K562 (cell line): ENCODE measurements at regions not wholly inside any gene's neighbourhood (a gene's known extent, or its start where the extent isn't known, plus 50 kb on each side); places are given as distances from the start of the nearest gene placed in this dataset.

ENCODE experiments used
- ATAC-seq: fragments of 200-7000 bp; cut with Tn5 transposase; 3 replicates; pipeline ENCODE4 v1.9.1; 2020; ENCODE audit warnings: moderate library complexity
- BruUV-seq: library from RNA; stranded (reverse); fragments of 400-500 nt; replicated peaks from 2 replicates; lab custom pipeline; 2021; lab: Mats Ljungman, UMichigan
- CTCF ChIA-PET: fragments of 300-600 bp; formaldehyde crosslinking; extraction: SDS; loops from one replicate; lab custom pipeline; 2021; ENCODE audit warnings: low intra/inter-chr PET ratio; lab: Yijun Ruan, JAX
- POLR2A ChIA-PET: fragments of 300-600, 350-650 bp; sonication (Branson Sonifier 250); formaldehyde crosslinking; extraction: SDS; loops from one replicate; lab custom pipeline; 2021; ENCODE audit warnings: antibody characterized with exemption, inconsistent platforms; lab: Yijun Ruan, JAX
- DNase-seq, 4 experiments: peaks; one replicate each; pipeline versions ENCODE4 v3.0.0 to v3.0.0-alpha.2; 2011 to 2018; ENCODE audit warnings: low spot score in 3 of 4, mixed read lengths in 3 of 4; ENCODE audit errors: extremely low read depth in 1 of 4
- FAIRE-seq: peaks from 2 replicates; lab custom pipeline; 2011; peaks lifted over from hg19 to GRCh38; lab: Jason Lieb, UNC
- H2AFZ ChIP-seq: 2 replicates; pipeline ENCODE4 v1.6.0; 2011; ENCODE audit warnings: low read depth, low read length, control low read depth, inconsistent platforms
- H3K27ac ChIP-seq: fragments of 200-600 bp; 3 replicates; pipeline ENCODE4 v1.8.0; 2011; ENCODE audit warnings: low read depth, mild to moderate bottlenecking, control low read depth, inconsistent platforms, low read length, moderate library complexity, mixed read lengths; ENCODE audit errors: extremely low read depth
- H3K27me3 ChIP-seq, 2 experiments: fragments of 300-600 bp in 1 of 2; 2 replicates in 1 of 2; 3 replicates in 1 of 2; pipeline versions ENCODE4 v1.6.0 to v1.8.0; 2011; ENCODE audit warnings: inconsistent platforms in 2 of 2, low read length in 2 of 2, mild to moderate bottlenecking in 1 of 2, mixed read lengths in 1 of 2, moderate library complexity in 1 of 2; ENCODE audit not compliant: control insufficient read depth in 2 of 2, insufficient read depth in 2 of 2
- H3K36me3 ChIP-seq: fragments of 300-600 bp; 3 replicates; pipeline ENCODE4 v1.8.0; 2011; ENCODE audit warnings: mild to moderate bottlenecking, low read length, inconsistent platforms; ENCODE audit not compliant: control insufficient read depth, insufficient read depth
- H3K4me1 ChIP-seq, 2 experiments: fragments of 200-600 bp in 1 of 2; replicated peaks in 1 of 2; 2 replicates in 1 of 2; 3 replicates in 1 of 2; pipeline versions ENCODE4 v1.5.1 to v1.8.0; 2011; ENCODE audit warnings: inconsistent platforms in 2 of 2, low read length in 2 of 2, mild to moderate bottlenecking in 1 of 2, mixed read lengths in 1 of 2, moderate library complexity in 1 of 2; ENCODE audit not compliant: control insufficient read depth in 2 of 2, insufficient read depth in 2 of 2
- H3K4me2 ChIP-seq: 2 replicates; pipeline ENCODE4 v1.6.1; 2011; ENCODE audit warnings: low read length, control low read depth, inconsistent platforms, mixed read lengths; ENCODE audit not compliant: insufficient read depth
- H3K4me3 ChIP-seq: fragments of 200-600 bp; sonication (generic), shearing (Covaris generic); 2 replicates; pipeline ENCODE4 v1.5.1; 2016; ENCODE audit warnings: control low read depth, inconsistent platforms
- H3K79me2 ChIP-seq: fragments of 200-600 bp; 3 replicates; pipeline ENCODE4 v1.8.0; 2011; ENCODE audit warnings: low read length, inconsistent platforms; ENCODE audit not compliant: control insufficient read depth, insufficient read depth
- H3K9ac ChIP-seq, 2 experiments: 2 replicates each; pipeline versions ENCODE4 v1.6.0 to v1.6.1; 2011; ENCODE audit warnings: low read depth in 2 of 2, low read length in 2 of 2, control low read depth in 1 of 2, inconsistent platforms in 1 of 2, mild to moderate bottlenecking in 1 of 2, mixed read lengths in 1 of 2; ENCODE audit not compliant: insufficient read depth in 1 of 2
- H3K9me1 ChIP-seq: one replicate; pipeline ENCODE4 v1.6.0; 2011; ENCODE audit warnings: inconsistent platforms, mild to moderate bottlenecking, low read length, moderate library complexity; ENCODE audit not compliant: control insufficient read depth, insufficient read depth
- H3K9me3 ChIP-seq: replicated peaks from 2 replicates; pipeline ENCODE4 v1.5.1; 2011; ENCODE audit warnings: low read depth, low read length, inconsistent platforms; ENCODE audit not compliant: control insufficient read depth, insufficient read depth
- H4K20me1 ChIP-seq: replicated peaks from 2 replicates; pipeline ENCODE4 v1.6.1; 2011; ENCODE audit warnings: low read length, inconsistent platforms, mixed read lengths; ENCODE audit not compliant: control insufficient read depth, insufficient read depth
- CXXC5 ChIP-seq: fragments of 250-450 bp; sonication (Bioruptor Pico); IDR thresholded peaks from 2 replicates; pipeline ENCODE4 v1.8.0; 2022; ENCODE audit warnings: inconsistent platforms, mild to moderate bottlenecking, moderate library complexity
- E2F6 ChIP-seq, 2 experiments: IDR thresholded peaks; 2 replicates each; pipeline ENCODE4 v1.6.1; 2011; ENCODE audit warnings: borderline replicate concordance in 1 of 2, control low read depth in 1 of 2, low read depth in 1 of 2, low read length in 1 of 2, mild to moderate bottlenecking in 1 of 2, mixed read lengths in 1 of 2, moderate library complexity in 1 of 2; ENCODE audit not compliant: insufficient read depth in 1 of 2, insufficient read length in 1 of 2, poor library complexity in 1 of 2, severe bottlenecking in 1 of 2; ENCODE audit errors: extremely low read depth in 1 of 2
- HOMEZ ChIP-seq: fragments of 250-450 bp; sonication (Bioruptor Pico); IDR thresholded peaks from 2 replicates; pipeline ENCODE4 v1.4.0; 2020; ENCODE audit warnings: mild to moderate bottlenecking, moderate library complexity
- NR1H2 ChIP-seq: sonication (generic); formaldehyde crosslinking; IDR thresholded peaks from 2 replicates; pipeline ENCODE4 v1.4.0; 2020; ENCODE audit warnings: mild to moderate bottlenecking, missing genetic modification reagents
- NR2F6 ChIP-seq: fragments of 450-650 bp; formaldehyde crosslinking; IDR thresholded peaks from 2 replicates; pipeline ENCODE4 v1.4.0; 2020; ENCODE audit warnings: mild to moderate bottlenecking
- POLR3A ChIP-seq: IDR thresholded peaks from 2 replicates; pipeline ENCODE4 v1.6.1; 2011; ENCODE audit warnings: borderline replicate concordance, mild to moderate bottlenecking, moderate library complexity; ENCODE audit not compliant: insufficient read length, insufficient read depth; ENCODE audit errors: extremely low read depth
- PTTG1 ChIP-seq: fragments of 450-650 bp; IDR thresholded peaks from 2 replicates; pipeline ENCODE4 v1.6.1; 2016; ENCODE audit warnings: low read depth, mild to moderate bottlenecking, missing genetic modification characterization, missing compliant biosample characterization
- RBM39 ChIP-seq: fragments of 200-400 bp; formaldehyde crosslinking; optimal IDR thresholded peaks from 2 replicates; pipeline ENCODE3; 2018; ENCODE audit warnings: low read depth, low read length
- RCOR1 ChIP-seq, 2 experiments: IDR thresholded peaks; 2 replicates each; pipeline ENCODE4 v1.6.1; 2012; ENCODE audit warnings: low read depth in 2 of 2, low read length in 2 of 2, borderline replicate concordance in 1 of 2, improper control_type of control experiment in 1 of 2
- SAFB ChIP-seq: fragments of 200-400 bp; formaldehyde crosslinking; IDR thresholded peaks from 2 replicates; pipeline ENCODE4 v1.6.1; 2017; ENCODE audit warnings: low read depth, low read length, borderline replicate concordance
- ZNF395 ChIP-seq: fragments of 200-800 bp; sonication (Bioruptor generic); IDR thresholded peaks from 2 replicates; pipeline ENCODE4 v1.6.1; 2017; ENCODE audit warnings: missing genetic modification characterization, missing compliant biosample characterization
- WGBS: fragments of 100-300 bp; shearing (Covaris generic); methylation state at CpG from one replicate; pipeline ENCODE4 v1.1.6; 2016; ENCODE audit warnings: low coverage, mixed read lengths; ENCODE audit not compliant: insufficient coverage; ENCODE audit errors: missing lambda C conversion rate; 5-methylcytosine and 5-hydroxymethylcytosine counted together
- in situ Hi-C: fragments of 300-500 bp; cut with MboI; formaldehyde crosslinking; loops from 4 replicates; pipeline ENCODE4 v1.15.0; 2018; ENCODE audit warnings: inconsistent platforms, mixed read lengths
- intact Hi-C: fragments of 100-400 bp; cut with micrococcal nuclease; formaldehyde crosslinking; loops from 2 replicates; pipeline ENCODE4 v1.14.2; 2022

- Histone ChIP-seq H3K36me3 (no peaks in the 10 kb centered on the region), H3K4me2 (no peak overlapping the region), H3K79me2 (no peaks in the 10 kb centered on the region), H3K9me3 (no peaks in the 10 kb centered on the region), H3K9ac (no peak overlapping the region), H3K4me3 (no peak overlapping the region), H2AFZ (no peak overlapping the region), H4K20me1 (no peaks in the 10 kb centered on the region), H3K27me3 (no peaks in the 10 kb centered on the region), H3K9me1 (no peaks in the 10 kb centered on the region), H3K27ac (no peak overlapping the region), H3K4me1 (no peaks in the 10 kb centered on the region)
- WGBS: 0% methylated on average over 1 of the region's 1 CpG
- FAIRE-seq (no peak), ATAC-seq (no peak), DNase-seq (no peak)
- intact Hi-C loops: no loop called here
- TF ChIP-seq NR1H2 (CRISPR knock-in tag) (no peak), PTTG1 (tag) (no peak), RCOR1 (IDR thresholded peaks at IDR 0.05; ENCODE audit: borderline replicate concordance in 1 of 2, low read depth in 2 of 2, low read length in 2 of 2) (no peak), E2F6 (IDR thresholded peaks at IDR 0.05; ENCODE audit: borderline replicate concordance in 1 of 2, extremely low read depth in 1 of 2, insufficient read depth in 1 of 2, insufficient read length in 1 of 2, low read depth in 1 of 2, low read length in 1 of 2, poor library complexity in 1 of 2, severe bottlenecking in 1 of 2) (no peak), HOMEZ (CRISPR knock-in tag) (no peak), CXXC5 (CRISPR knock-in tag) (no peak), NR2F6 (CRISPR knock-in tag) (no peak), SAFB (no peak), RBM39 (no peak), POLR3A (no peak), ZNF395 (no peak)
- ChIA-PET POLR2A (no interaction called here), CTCF (no interaction called here)
- in situ Hi-C loops: no loop called here
- BruUV-seq: no TSS peak
Measured at GRCh38 chr18:43869451-43870008, 592.2 kb upstream of the SYT4 start.
